ENCODE measurements at regions not wholly inside any gene's neighbourhood (a gene's known extent, or its start where the extent isn't known, plus 50 kb on each side); places are given as distances from the start of the nearest gene placed in this dataset.

GRCh38 chr16:88301886-88302285, 80.9 kb upstream of the ZNF469 start:
- TF ChIP-seq CTCF (IDR thresholded peaks at IDR 0.05 in 4 of 5, conservative IDR thresholded peaks at IDR 0.05 in 1 of 5) (no peak), POLR2A (IDR thresholded peaks at IDR 0.05) (no peak)

All from gastrocnemius medialis (tissue), 4 donors.